SW 1271 (cell line): ENCODE measurements at regions not wholly inside any gene's neighbourhood (a gene's known extent, or its start where the extent isn't known, plus 50 kb on each side); places are given as distances from the start of the nearest gene placed in this dataset.
A peak's percentile ranks its signal among the peaks of the same experiment; 100 is the strongest.
"Not testable (repeated sequence)": the region's sequence is repeated elsewhere in the genome, so short reads cannot be mapped to it uniquely, and the experiment has no call there.

Source experiments
- DNase-seq, 2 experiments: peaks; one replicate each; lab custom pipeline; 2025; lab: John Stamatoyannopoulos, UW

DNA sequence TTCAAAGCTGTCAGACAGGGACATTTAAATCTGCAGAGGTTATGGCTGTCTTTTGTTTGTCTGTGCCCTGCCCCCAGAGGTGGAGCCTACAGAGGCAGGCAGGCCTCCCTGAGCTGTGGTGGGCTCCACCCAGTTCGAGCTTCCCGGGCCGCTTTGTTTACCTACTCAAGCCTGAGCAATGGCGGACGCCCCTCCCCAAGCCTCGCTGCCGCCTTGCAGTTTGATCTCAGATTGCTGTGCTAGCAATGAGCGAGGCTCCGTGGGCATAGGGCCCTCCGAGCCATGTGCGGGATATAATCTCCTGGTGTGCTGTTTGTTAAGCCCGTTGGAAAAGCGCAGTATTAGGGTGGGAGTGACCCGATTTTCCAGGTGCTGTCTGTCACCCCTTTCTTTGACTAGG, 787.0 kb upstream of the CRIM1 start:
- not testable (repeated sequence) for DNase-seq

DNA sequence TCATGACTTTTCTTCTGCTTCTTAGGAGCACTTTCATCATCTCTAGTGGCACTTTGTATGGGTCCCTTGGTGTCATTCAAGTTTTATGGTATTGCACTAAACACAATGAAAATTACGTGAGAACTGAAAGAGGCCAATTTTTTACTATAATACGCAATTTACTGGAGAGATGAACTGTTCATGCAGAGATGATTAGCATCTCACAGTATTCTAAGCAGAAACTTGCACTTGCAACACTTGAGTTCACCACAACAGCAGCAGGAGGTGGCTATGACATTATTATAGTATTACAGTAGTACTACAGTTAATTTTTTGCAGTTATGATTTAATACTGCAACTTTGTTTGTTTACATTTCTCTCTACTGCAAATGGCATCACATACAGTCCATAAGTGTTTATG, 793.1 kb upstream of the CRIM1 start:
- DNase-seq = no peak

DNA sequence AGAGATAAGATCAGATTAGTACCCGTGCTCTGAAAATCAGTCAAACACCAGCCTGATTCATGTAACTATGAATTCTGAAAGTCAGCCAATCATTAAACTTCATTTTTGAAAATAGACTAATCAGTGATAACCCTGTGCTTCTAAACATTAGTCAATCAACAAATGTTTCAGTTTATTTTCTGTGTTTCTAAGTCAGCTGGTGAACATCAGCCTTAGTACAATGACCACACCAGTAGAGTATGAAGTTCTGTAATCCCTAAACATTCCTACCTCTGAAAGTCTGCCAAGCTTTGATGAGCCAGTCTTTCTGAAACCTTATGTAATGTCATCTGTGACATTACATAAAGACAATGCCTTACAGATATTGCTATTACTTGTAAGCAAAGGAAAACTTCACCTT, 807.4 kb upstream of the CRIM1 start:
- peak in 1 of 2 experiments; percentile 12 for DNase-seq

DNA sequence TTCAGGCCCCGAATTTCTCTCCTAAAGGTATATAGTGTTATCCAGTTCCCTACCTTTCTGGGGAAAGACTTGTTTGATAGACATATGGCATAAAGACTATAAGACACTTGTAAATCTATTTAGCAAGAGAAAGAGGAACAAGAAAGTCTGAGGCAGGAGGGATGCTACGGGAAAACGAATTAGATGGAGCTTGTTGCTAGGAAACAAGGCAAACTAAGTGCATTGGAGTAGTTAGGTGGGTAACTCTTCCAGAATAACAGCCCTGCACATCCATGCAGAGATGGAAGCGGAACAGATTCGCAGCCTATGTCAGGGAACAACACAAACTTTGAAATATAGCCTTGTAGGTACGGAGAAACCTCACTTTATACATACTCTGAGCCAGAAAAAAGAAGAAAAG, 810.3 kb upstream of the CRIM1 start:
- DNase-seq = no peak

DNA sequence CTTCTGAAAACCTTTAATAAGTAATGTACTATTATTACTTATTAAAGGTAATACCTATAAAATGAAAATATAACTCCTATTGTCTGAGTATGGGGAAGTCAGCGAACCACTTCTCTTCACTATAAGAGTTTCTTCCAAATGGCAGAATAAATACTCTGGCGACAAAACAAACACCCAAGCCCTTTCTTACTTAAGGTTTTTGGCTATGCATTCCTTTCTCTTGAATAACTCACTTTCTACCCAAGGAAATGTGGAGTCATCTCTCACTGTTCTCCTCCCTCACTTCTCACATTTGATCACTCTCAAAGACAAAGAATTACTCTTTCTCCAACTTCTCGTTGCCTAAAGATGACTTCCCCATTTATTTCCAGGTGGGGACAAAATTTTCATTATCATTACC, 816.8 kb upstream of the CRIM1 start:
- no peak for DNase-seq

DNA sequence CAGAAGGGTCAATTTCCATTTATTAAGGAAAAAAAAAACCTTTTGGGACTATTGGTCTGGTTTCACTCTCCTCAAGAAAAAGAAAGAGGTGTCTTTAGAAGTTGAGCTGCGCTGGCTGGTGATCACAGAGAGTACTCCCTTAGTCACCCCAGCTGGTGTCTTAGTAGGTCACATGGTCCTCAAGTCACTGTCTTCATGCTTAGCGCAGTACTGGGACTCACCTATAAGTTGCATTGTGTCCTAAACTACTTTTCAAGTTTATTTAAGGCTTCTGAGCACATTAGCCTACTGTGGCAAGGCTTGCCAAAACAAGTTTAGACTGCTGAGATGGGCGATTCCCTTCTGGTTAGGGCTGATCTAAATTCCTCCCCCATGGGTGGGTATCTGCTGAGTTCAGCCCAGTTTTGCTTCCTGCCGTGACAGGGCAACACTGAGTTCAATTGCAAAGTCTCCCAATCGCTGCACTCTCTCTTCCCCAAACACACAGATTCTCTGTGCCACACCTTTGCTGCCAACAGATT, 824.9 kb upstream of the CRIM1 start:
- DNase-seq = no peak

DNA sequence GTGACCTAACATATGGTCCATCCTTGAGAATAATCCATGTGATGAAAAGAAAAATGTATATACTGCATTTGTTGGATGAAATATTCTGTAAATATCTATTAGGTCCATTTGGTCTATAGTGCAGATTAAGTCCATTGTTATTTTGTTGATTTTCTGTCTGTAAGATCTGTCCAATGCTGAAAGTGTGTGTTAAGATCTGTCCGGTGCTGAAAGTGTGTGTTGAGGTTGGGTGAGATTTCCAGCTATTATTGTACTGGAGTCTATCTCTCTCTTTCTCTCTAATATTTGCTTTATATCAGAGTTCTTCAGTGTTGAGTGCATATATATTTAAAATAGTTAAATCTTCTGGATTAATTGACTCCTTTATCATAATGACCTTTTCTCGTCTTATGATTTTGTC, 828.8 kb upstream of the CRIM1 start:
- DNase-seq = no peak

DNA sequence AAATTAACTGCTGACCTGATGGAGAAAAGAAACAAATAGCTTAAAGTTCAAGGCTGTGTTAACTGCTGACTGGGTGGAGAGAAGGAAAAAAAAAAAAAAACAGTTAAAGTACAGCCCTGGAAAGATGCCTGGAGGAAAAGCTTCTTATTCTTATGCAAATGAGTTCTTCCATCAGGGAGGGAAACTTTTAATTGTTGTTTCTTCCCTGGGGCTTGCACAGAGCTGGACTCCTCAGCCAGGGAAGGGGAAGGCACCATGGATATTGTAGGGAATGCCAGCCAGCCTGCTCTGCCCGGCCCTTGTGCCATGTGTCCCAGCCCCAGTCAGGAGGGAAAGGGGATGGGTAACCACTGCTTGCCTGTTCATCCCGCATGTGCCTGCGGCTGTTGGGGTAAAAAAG, 833.1 kb upstream of the CRIM1 start:
- DNase-seq = no peak

DNA sequence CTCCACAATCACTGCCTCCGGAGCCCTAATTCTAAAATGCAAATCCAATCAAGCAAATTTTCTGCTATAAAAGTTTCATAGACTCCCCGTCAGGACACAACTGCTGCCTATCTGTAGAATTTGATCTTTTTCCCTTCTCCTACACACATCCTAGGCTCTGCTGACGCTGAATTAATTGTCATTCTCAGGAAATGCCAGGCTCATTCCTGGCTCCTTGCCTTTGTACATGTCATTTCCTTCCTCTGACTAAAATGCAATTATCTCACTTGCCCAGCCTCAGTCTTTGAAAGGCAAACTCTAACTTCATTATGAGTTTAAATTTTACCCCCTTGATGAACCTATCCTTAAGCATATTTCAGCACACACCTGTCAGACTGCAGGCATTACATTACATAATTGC, 844.9 kb upstream of the CRIM1 start:
- peak in 1 of 2 experiments; percentile 69 for DNase-seq

DNA sequence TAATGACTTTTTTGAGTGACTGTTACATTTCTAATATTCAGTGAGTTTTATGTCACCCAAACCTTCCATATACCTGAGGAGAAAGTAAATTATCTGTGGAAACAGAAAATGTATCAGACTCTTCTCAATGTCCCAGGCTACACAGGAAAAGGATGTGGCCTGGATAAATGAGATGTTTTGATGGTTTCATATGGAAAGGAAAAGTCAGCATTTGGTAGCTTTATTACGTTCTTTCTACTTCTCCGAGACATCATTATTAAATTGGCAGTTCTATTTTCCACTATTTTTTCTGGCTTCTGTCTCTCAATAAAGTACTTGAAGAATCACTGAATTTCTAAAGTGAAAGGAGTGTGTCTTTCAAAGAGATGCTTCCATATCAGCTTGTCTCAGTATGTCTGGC, 847.0 kb upstream of the CRIM1 start:
- no peak for DNase-seq

DNA sequence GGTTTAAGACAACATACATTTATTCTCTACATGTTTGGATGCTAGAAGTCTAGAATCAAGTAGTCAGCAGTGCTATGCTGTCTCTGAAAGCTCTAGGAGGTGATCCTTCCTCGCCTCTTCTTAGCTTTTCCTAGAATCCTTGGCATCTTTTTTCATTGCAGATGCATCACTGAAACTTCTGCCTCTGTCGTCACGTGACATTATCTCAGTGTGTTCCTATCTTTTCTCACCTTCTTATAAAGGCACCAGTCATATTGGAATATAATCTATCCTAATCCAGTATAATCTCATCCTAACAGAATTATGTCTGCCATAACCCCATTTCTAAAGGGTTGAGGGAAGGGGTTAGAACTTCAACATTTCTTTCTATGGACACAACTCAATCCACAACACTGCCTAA, 851.2 kb upstream of the CRIM1 start:
- no peak for DNase-seq

DNA sequence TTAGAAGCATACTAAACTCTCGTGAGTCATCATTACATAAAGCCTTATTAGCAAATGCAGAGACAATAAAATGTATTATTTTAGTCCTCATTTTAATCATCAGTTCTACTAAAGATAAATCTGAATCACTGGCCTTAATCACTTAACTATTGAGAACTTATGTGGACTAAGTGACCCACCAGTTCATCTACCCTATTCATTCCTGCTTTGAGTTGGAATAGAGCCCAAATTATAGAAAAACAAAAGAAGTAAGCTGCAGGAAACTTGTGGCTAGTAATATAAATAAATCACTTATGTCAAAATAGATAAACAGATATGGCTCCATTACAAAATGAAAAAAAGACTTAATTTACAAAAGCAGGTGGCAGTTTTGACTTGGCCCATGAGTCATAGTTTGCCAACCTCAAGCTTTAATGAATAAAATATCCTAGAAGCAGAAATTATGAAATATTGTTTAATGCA, 851.8 kb upstream of the CRIM1 start:
- DNase-seq = peak in 1 of 2 experiments; percentile 48

DNA sequence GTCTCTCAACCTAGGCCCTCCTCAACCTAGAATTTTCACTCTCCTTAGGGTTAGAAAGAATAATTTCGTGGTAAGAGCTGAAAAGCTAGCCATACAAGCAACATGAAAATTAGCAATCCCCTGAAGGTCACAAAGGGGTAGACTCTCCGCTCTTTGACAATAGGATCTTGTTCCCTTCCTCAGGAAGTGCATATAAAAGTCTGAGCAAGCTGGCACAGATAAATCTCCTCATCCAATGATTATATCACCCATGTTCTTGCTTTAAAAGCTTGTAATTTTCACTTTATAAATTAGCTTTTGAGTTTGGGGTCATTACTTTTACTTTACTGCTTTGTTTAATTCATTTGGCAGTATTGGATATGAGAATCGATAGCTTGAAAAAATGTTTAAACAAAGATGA, 852.3 kb upstream of the CRIM1 start:
- DNase-seq = peak in 1 of 2 experiments; percentile 36

DNA sequence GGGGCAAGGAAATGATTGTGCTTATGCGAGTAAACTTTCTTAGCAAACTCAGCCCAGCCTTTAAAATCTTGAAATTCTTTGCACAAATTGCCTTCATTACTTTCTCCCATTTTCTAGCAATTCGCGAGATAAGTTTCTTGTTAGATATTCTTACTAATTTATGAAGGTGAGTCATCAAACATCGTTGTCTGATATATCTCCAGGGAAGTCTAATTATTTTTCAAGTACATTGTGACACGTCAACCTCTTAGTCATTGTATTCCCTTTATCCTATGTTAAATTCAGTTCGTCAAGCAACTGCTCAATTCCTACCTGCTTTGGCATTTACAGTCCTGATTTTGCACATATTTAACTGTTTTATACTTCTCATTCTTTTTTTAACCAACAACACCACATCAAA, 854.5 kb upstream of the CRIM1 start:
- DNase-seq = no peak

DNA sequence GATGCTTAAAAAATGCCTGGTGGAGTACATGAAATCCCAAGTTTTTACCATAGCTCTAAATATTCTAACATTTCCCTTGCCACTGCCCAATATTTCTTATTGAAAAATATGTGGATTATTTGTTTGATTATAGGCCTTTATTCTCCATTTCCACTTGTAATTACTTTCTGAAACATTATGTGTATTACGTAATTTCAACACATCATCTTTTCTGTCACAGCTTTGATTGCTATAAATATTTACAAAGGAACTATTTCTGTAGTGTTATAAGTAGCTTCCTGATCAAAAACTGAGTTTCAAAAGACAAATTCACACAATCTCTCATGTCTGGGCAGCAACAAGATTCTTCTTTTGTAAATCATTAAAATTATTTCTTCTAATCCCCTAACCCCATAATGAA, 859.6 kb upstream of the CRIM1 start:
- DNase-seq = no peak

DNA sequence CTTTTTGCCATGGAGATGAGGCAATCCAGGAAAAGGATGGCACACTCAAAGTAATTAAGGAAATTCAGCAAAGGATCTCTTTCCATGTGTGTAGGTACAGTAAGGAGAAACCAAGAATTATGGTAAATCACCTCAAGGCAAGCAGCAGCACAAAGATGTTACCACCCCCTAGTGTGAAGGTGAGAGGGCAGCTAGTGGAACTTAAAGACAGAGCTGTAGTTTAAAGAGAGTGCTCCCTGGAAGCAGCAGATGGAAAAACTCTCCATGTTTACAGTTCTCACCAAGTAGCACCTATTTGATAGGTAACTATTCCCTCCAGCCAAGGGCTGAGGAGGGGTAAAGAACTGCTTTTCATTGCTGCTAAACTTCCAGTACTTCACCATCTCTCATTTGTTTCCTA, 860.4 kb upstream of the CRIM1 start:
- no peak for DNase-seq

DNA sequence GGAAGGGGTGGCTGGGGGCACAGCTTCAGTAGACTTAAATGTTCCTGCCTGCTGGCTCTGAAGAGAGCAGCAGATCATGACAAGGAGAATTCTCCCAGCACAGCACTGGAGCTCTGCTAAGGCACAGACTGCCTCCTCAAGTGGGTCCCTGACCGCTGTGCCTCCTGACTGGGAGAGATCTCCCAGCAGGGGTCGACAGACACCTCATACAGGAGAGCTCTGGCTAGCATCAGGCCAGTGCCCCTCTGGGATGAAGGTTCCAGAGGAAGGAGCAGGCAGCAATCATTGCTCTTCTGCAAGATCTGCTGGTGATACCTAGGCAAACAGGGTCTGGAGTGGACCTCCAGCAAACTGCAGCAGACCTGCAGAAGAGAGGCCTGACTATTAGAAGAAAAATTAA, 877.5 kb upstream of the CRIM1 start:
- not testable (repeated sequence) for DNase-seq

DNA sequence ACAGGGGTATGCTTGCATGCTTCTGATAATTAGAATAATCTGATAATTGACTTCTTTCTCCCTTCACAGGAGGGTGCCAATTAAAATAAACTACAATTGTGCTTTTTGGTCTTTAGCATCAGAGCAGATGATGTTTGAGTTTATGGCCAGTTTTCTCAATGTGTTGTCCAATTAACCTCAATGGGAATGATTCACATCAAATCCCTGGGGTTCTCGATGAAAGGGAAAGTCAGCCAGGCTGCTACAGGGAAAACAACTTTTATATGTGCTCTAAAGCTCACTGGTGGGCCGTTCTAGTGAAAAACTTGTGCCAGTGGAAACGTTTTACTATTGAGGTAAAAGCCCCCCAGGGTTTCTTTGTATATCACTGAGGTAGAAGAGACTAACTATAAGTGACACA, 887.3 kb upstream of the CRIM1 start:
- no peak for DNase-seq

DNA sequence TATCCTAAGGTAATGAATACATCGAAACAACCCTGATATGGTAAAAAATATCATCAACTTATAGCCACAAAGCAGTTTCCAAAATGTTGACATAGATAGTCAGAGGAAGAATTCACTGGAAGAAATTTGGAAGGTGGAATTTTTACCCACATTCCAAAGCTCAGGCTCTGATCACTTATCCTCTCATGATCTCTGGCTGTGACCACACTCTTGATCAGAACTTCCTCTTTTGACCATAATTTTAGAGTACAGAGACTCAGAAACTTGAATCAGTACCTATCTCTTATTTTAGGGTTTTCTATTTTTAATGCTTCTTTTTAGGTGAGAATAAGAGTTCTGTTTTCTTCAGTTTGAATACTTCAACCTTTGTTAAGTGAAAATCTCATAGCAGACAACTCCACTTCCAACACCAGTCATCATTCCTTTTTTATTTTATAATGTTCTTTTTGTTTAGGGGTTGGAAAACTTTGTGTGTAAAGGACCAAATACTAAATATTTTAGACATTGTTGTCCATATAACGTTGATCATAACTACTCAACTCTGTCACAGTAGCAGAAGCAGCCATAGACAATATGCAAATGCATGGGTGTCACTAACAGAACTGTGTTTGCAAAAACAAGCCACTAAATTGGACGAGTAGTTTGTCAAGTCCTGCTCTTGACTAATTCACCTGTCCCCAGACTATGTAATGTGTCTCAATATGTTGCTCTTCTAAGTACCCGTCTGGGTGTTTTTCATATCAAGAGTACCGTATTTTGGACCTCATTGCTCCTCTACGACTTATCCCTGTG, 891.6 kb upstream of the CRIM1 start:
- no peak for DNase-seq

DNA sequence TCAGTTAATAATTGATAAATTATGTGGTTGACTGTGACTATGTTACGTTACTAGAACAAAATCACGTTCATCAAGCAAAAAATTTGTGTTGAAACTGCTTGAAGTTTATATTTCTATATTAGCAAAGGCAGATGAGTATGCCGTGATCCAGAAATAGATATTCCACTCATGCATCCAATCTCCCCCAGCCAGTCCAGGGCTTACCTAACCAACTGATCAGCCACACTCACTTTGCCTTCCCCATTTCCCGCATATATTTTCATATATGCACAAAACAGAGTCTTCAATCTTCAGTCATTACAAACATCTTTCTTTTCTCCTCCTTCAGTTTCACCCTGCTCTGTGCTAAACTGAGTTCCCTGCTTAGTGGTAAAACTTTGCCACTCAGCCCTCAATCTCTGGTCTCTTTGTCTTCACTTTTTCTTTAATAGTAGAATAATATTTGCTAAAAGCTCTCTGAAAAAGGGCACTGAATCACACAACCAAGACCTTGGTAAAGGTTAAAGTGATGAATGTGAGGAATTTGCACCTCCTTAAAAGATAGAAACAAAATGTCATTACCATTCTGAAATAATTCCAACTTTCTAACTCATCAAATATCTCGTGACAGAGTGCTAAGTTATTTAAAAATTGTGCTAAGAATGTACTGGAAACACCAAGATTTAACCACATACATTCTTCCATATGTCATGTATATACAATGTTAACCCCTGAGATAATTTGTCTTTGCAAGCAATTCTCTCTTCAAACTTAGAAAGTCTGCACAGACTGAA, 893.2 kb upstream of the CRIM1 start:
- peak; percentile 57 to 80 for DNase-seq

DNA sequence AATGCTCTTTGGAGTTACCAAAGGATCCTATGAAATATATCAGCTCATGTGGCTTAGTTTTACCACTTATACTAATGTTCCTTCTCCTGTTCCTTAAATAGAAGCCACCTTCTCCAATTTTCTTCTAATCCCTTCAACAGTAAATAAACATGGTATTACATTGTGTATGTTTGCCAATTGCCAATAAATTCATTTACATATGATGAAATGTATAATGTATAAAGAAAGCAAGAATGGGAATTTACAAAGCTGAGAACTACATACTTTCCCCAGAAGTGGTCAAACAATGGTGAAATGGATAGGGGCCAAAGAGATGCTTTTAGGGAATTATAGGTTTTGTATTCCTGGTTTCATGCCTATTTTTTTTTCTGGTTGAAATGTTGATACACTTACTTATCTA, 894.2 kb upstream of the CRIM1 start:
- no peak for DNase-seq

DNA sequence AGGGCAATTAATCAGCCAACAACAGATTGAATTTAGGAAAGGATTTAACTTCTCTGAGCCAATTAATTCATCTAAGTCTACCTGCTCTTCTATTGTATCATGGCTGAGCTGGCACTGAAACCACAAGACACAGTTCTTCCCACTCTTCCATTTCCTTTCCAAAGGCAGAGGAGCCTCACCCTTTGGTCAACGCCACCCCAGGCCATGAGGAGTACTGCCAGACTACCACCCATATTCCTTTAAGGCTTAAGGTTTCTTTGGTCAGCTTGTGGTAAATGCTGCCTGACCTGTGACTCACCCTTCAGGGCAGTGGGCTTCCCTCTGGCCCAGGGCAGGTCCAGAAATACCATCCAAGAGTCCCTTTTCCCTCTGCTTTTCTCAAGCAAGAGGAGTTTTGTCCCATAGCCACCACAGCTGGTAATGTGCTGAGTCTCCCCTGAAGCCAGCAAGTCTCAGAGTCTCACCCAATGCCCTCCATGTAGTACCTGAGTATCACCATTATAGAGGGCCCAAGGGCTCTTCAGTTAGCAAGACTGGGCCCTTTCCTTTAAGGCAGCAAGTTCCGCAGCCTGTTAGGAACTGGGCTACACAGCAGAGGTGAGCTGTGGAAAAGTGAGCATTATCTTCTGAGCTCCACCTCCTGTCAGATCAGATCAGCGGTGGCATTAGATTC, 900.5 kb upstream of the CRIM1 start:
- peak; percentile 75 to 87 for DNase-seq

DNA sequence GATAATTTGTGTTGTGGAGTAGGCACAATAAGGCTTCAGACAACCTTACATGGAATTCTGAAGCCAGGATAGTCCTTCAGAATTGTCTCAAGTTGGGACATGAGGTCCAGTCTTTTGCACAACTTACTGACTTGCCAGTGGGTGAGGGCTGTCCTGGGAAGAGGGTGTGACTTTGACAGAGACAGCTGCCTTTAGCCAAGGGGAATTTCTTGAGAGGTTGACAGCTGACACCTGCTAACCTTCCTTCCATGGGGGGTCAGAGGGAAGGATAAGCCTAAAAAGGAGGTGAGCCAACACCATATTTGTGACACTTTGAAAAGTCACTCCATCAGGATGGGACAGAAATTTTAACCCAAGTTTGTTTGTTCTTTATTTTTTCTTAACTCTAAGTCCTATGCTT, 907.8 kb upstream of the CRIM1 start:
- no peak for DNase-seq
